Activated T-cell treated with anti-CD3 and anti-CD28 coated beads, Interleukin-2, amount 50 U/mL, for 4 hours (primary cell): ENCODE measurements at regions not wholly inside any gene's neighbourhood (a gene's known extent, or its start where the extent isn't known, plus 50 kb on each side); places are given as distances from the start of the nearest gene placed in this dataset.

Experiments
- ATAC-seq, 2 donors: fragments of 200-7000 bp; cut with Tn5 transposase; one replicate each; pipeline ENCODE4 v1.10.0; 2021
- DNase-seq: peaks from one replicate; pipeline ENCODE4 v3.0.0-alpha.2; 2020
- H3K27me3 Mint-ChIP-seq: one replicate; pipeline ENCODE4 v1.8.0; 2021; ENCODE audit warnings: low read depth, mixed read lengths
- H3K36me3 Mint-ChIP-seq: one replicate; pipeline ENCODE4 v1.8.0; 2022; ENCODE audit warnings: mixed read lengths; ENCODE audit not compliant: insufficient read depth
- H3K4me1 Mint-ChIP-seq: one replicate; pipeline ENCODE4 v1.8.0; 2021; ENCODE audit warnings: low read depth, mixed read lengths
- H3K4me3 Mint-ChIP-seq: one replicate; pipeline ENCODE4 v1.8.0; 2021; ENCODE audit warnings: mild to moderate bottlenecking, moderate library complexity, mixed read lengths
- H3K9me3 Mint-ChIP-seq: one replicate; pipeline ENCODE4 v1.8.0; 2021; ENCODE audit warnings: mixed read lengths

DNA sequence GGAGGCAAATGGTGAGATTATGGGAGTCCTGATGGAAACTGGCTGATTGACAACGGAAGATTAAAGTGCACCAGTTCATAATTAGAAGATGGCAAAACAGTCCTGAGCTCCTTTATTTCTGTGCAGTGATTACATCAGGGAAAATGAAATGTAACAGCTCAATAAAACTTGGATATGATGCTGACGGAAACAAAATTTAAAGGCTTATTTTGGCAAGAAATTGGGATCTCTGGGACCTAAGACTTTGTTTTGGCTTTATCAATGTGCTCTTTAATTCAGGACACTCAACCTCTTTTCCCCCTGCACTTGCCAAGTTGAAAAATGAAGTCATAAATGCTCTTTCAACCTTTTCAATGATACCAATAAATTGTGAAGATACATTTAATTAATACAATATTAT lies 226.8 kb downstream of the C6orf118 start:
- Mint-ChIP-seq H3K36me3 (no peaks in the 10 kb centered on the region), H3K4me1 (no peaks in the 10 kb centered on the region), H3K4me3 (no peak overlapping the region), H3K27me3 (no peaks in the 10 kb centered on the region), H3K9me3 (no peaks in the 10 kb centered on the region)
- no peak for DNase-seq
- ATAC-seq, result no peak

GRCh38 chr6:165081944-165082532 lies 227.4 kb downstream of the C6orf118 start:
- Mint-ChIP-seq H3K27me3 (no peaks in the 10 kb centered on the region), H3K36me3 (no peaks in the 10 kb centered on the region), H3K4me3 (no peak overlapping the region), H3K9me3 (no peaks in the 10 kb centered on the region), H3K4me1 (no peaks in the 10 kb centered on the region)
- DNase-seq (no peak), ATAC-seq (no peak)

- no peak for DNase-seq
- no peak for ATAC-seq
- no peaks in the 10 kb centered on the region for H3K9me3 Mint-ChIP-seq
- H3K4me1 Mint-ChIP-seq, result no peaks in the 10 kb centered on the region
- no peaks in the 10 kb centered on the region for H3K27me3 Mint-ChIP-seq
- no peaks in the 10 kb centered on the region for H3K36me3 Mint-ChIP-seq
- H3K4me3 Mint-ChIP-seq, result no peak overlapping the region
Observed at GRCh38 chr6:165077876-165078275, 231.5 kb downstream of the C6orf118 start.

DNA sequence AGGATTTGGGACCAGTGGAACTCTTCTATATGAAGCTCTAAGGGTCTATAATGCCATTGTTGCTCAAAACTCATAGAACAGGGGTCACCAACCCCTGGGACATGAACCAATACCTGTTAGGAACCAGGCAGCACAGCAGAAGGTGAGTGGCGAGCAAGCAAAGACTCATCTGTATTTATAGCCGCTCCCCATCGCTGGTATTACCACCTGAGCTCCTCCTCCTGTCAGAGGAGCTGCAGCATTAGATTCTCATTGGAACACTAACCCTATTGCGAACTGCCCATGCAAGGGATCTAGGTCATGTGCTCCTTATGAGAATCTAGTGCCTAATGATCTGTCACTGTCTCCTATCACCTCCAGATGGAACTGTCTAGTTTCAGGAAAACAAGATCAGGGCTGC lies 237.5 kb downstream of the C6orf118 start:
- no peak for DNase-seq
- no peaks in the 10 kb centered on the region for H3K27me3 Mint-ChIP-seq
- ATAC-seq, result no peak
- no peaks in the 10 kb centered on the region for H3K9me3 Mint-ChIP-seq
- no peaks in the 10 kb centered on the region for H3K4me1 Mint-ChIP-seq
- H3K4me3 Mint-ChIP-seq, result no peak overlapping the region
- no peaks in the 10 kb centered on the region for H3K36me3 Mint-ChIP-seq

GRCh38 chr6:165060720-165061119 lies 248.7 kb downstream of the C6orf118 start:
- H3K27me3 Mint-ChIP-seq, result no peaks in the 10 kb centered on the region
- H3K4me1 Mint-ChIP-seq, result no peaks in the 10 kb centered on the region
- ATAC-seq (no peak), DNase-seq (no peak)
- H3K4me3 Mint-ChIP-seq, result no peak overlapping the region
- H3K36me3 Mint-ChIP-seq, result no peaks in the 10 kb centered on the region
- peaks cover 11% of the 10 kb centered on the region for H3K9me3 Mint-ChIP-seq

- Mint-ChIP-seq H3K4me1 (no peaks in the 10 kb centered on the region), H3K9me3 (peaks cover 7% of the 10 kb centered on the region), H3K4me3 (no peak overlapping the region), H3K36me3 (no peaks in the 10 kb centered on the region), H3K27me3 (no peaks in the 10 kb centered on the region)
- no peak for ATAC-seq
- DNase-seq, result no peak
Observed at GRCh38 chr6:165059032-165059431, 250.4 kb downstream of the C6orf118 start.

GRCh38 chr6:165056292-165056691 lies 253.1 kb downstream of the C6orf118 start:
- Mint-ChIP-seq H3K9me3 (peaks cover 7% of the 10 kb centered on the region), H3K36me3 (no peaks in the 10 kb centered on the region), H3K4me1 (no peaks in the 10 kb centered on the region), H3K4me3 (no peak overlapping the region), H3K27me3 (no peaks in the 10 kb centered on the region)
- no peak for ATAC-seq
- no peak for DNase-seq

- H3K4me1 Mint-ChIP-seq, result no peaks in the 10 kb centered on the region
- ATAC-seq (no peak), DNase-seq (no peak)
- no peaks in the 10 kb centered on the region for H3K36me3 Mint-ChIP-seq
- H3K4me3 Mint-ChIP-seq, result no peak overlapping the region
- peaks cover 7% of the 10 kb centered on the region for H3K9me3 Mint-ChIP-seq
- H3K27me3 Mint-ChIP-seq, result no peaks in the 10 kb centered on the region
Observed at GRCh38 chr6:165055231-165055630, 254.2 kb downstream of the C6orf118 start.

DNA sequence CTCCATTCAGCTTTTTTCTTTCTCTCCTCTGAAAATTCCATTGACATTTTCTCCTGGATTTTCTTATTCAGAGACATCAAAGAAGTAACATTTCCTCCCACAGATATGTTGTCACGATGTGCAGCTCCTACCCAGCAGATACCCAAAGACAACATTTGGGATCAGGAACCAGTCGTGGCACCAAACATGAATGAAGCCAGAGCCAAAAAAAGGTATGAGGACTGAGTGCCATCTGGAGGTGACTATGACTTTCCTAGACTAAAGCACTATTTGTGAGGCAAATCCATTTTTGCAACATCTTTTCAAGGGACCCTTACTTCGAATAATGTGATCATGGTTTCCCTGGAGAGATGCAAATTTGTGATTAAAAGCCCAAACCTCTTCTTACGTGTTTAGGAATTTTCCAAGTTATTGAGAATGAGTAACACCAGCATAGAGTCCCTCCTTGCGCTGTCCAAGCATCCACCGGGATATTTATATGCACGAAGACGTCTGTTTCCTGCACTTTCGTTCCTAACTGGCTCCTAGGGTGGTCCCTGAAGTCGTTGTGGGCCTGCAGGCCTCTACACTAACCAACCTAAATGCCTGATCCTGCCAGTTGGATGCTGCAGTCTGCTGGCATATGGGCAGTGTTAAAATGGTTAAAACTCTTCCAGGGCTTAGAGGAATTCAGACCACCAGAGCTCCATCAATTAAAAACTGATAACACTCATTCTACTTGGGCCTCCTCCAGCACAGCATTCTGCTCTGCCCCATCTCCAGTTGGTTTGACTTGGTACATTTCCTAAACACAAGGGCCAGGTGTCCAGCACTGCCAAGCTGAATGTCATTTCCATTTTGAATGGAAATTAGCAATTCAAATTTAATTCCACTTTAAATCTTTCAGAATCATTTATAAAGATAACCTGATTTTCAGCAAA lies 256.6 kb downstream of the C6orf118 start:
- ATAC-seq (no peak), DNase-seq (no peak)
- H3K36me3 Mint-ChIP-seq, result no peaks in the 10 kb centered on the region
- H3K9me3 Mint-ChIP-seq, result peaks cover 17% of the 10 kb centered on the region
- no peak overlapping the region for H3K4me3 Mint-ChIP-seq
- H3K4me1 Mint-ChIP-seq, result no peaks in the 10 kb centered on the region
- no peaks in the 10 kb centered on the region for H3K27me3 Mint-ChIP-seq

GRCh38 chr6:165049362-165049761 lies 260.0 kb downstream of the C6orf118 start:
- no peak for DNase-seq
- no peaks in the 10 kb centered on the region for H3K27me3 Mint-ChIP-seq
- peaks cover 21% of the 10 kb centered on the region for H3K9me3 Mint-ChIP-seq
- no peaks in the 10 kb centered on the region for H3K4me1 Mint-ChIP-seq
- no peak overlapping the region for H3K4me3 Mint-ChIP-seq
- H3K36me3 Mint-ChIP-seq, result no peaks in the 10 kb centered on the region
- no peak for ATAC-seq

GRCh38 chr6:165047952-165048351 lies 261.5 kb downstream of the C6orf118 start:
- ATAC-seq (no peak), DNase-seq (no peak)
- Mint-ChIP-seq H3K9me3 (peaks cover 28% of the 10 kb centered on the region), H3K36me3 (no peaks in the 10 kb centered on the region), H3K4me3 (no peak overlapping the region), H3K4me1 (no peaks in the 10 kb centered on the region), H3K27me3 (no peaks in the 10 kb centered on the region)

- Mint-ChIP-seq H3K27me3 (no peaks in the 10 kb centered on the region), H3K4me1 (no peaks in the 10 kb centered on the region), H3K4me3 (no peak overlapping the region), H3K9me3 (peaks cover 25% of the 10 kb centered on the region), H3K36me3 (no peaks in the 10 kb centered on the region)
- no peak for DNase-seq
- no peak for ATAC-seq
Observed at GRCh38 chr6:165045631-165046030, 263.8 kb downstream of the C6orf118 start.

- Mint-ChIP-seq H3K4me3 (no peak overlapping the region), H3K9me3 (peaks cover 20% of the 10 kb centered on the region), H3K27me3 (no peaks in the 10 kb centered on the region), H3K36me3 (no peaks in the 10 kb centered on the region), H3K4me1 (no peaks in the 10 kb centered on the region)
- ATAC-seq (no peak), DNase-seq (no peak)
Observed at GRCh38 chr6:165042912-165043311, 266.5 kb downstream of the C6orf118 start.

DNA sequence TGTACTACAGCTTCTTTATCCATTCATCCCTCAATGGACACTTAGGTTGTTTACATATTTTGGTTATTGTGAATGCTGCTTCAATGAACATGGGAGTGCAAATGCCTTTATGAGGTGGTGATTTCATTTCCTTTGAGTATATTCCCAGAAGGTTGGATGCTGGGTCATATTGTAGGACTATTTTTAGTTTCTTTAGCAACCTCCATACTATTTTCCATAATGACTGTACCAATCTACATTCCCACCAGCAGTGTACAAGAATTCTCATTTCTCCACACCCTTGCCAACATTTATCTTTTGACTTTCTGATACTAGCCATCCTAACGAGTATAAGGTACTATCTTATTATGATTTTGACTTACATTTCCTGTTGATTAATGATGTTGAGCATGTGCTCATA lies 269.0 kb downstream of the C6orf118 start:
- H3K4me1 Mint-ChIP-seq, result no peaks in the 10 kb centered on the region
- H3K4me3 Mint-ChIP-seq, result no peak overlapping the region
- H3K27me3 Mint-ChIP-seq, result no peaks in the 10 kb centered on the region
- peaks cover 16% of the 10 kb centered on the region for H3K9me3 Mint-ChIP-seq
- no peak for DNase-seq
- ATAC-seq, result no peak
- no peaks in the 10 kb centered on the region for H3K36me3 Mint-ChIP-seq

- DNase-seq, result no peak
- Mint-ChIP-seq H3K36me3 (no peaks in the 10 kb centered on the region), H3K4me3 (no peak overlapping the region), H3K4me1 (no peaks in the 10 kb centered on the region), H3K27me3 (no peaks in the 10 kb centered on the region), H3K9me3 (peaks cover 6% of the 10 kb centered on the region)
- ATAC-seq, result no peak
Observed at GRCh38 chr6:165034271-165034741, 275.1 kb downstream of the C6orf118 start.
